ENCODE measurements at regions not wholly inside any gene's neighbourhood (a gene's known extent, or its start where the extent isn't known, plus 50 kb on each side); places are given as distances from the start of the nearest gene placed in this dataset.
A peak's percentile ranks its signal among the peaks of the same experiment; 100 is the strongest.

- Histone ChIP-seq H3K4me2 (ENCODE audit: extremely low read depth, insufficient read depth, low read length) (no peak overlapping the region), H3K9me3 (ENCODE audit: control insufficient read depth, insufficient read depth, low read depth, low read length) (no peaks in the 10 kb centered on the region), H3K36me3 (ENCODE audit: control insufficient read depth, insufficient read depth, low read length) (no peaks in the 10 kb centered on the region), H3K4me3 (replicated peaks in 1 of 4; ENCODE audit: control extremely low read depth in 1 of 4, insufficient read depth in 1 of 4, low read depth in 3 of 4, low read length in 4 of 4) (no peak overlapping the region), H3K9ac (ENCODE audit: insufficient read depth, low read length) (no peak overlapping the region), H4K20me1 (ENCODE audit: control insufficient read depth, extremely low read depth, insufficient read depth, low read length) (no peaks in the 10 kb centered on the region), H2AFZ (ENCODE audit: low read length) (no peak overlapping the region), H3K27me3 (ENCODE audit: control insufficient read depth, insufficient read depth, low read length) (peaks cover 2% of the 10 kb centered on the region), H3K27ac (ENCODE audit: insufficient read depth, low read length) (no peak overlapping the region), H3K4me1 (ENCODE audit: control insufficient read depth, extremely low read depth, insufficient read depth, low read length) (no peaks in the 10 kb centered on the region), H3K79me2 (ENCODE audit: control insufficient read depth, insufficient read depth, low read length) (no peaks in the 10 kb centered on the region)
- no peak for TF ChIP-seq EZH2 (IDR thresholded peaks at IDR 0.05; ENCODE audit: low read length, missing control alignments)
- no peak for TF ChIP-seq CTCF (conservative IDR thresholded peaks at IDR 0.05 in 1 of 2, IDR thresholded peaks at IDR 0.05 in 1 of 2; ENCODE audit: low read depth in 1 of 2, low read length in 2 of 2)
- DNase-seq (ENCODE audit: low read depth in 2 of 2) = peak in 1 of 2 donors; percentile 55
Measured at GRCh38 chr18:76546088-76546435, 51.0 kb upstream of the ZNF516 start.

GRCh38 chr18:76545433-76546087 lies 50.5 kb upstream of the ZNF516 start:
- H3K9ac ChIP-seq (ENCODE audit: insufficient read depth, low read length) = no peak overlapping the region
- H3K4me1 ChIP-seq (ENCODE audit: control insufficient read depth, extremely low read depth, insufficient read depth, low read length) = no peaks in the 10 kb centered on the region
- H3K79me2 ChIP-seq (ENCODE audit: control insufficient read depth, insufficient read depth, low read length) = no peaks in the 10 kb centered on the region
- no peaks in the 10 kb centered on the region for H3K9me3 ChIP-seq (ENCODE audit: control insufficient read depth, insufficient read depth, low read depth, low read length)
- no peak overlapping the region for H3K4me3 ChIP-seq (replicated peaks in 1 of 4; ENCODE audit: control extremely low read depth in 1 of 4, insufficient read depth in 1 of 4, low read depth in 3 of 4, low read length in 4 of 4)
- no peak for TF ChIP-seq EZH2 (IDR thresholded peaks at IDR 0.05; ENCODE audit: low read length, missing control alignments)
- no peak for TF ChIP-seq CTCF (conservative IDR thresholded peaks at IDR 0.05 in 1 of 2, IDR thresholded peaks at IDR 0.05 in 1 of 2; ENCODE audit: low read depth in 1 of 2, low read length in 2 of 2)
- no peaks in the 10 kb centered on the region for H3K36me3 ChIP-seq (ENCODE audit: control insufficient read depth, insufficient read depth, low read length)
- H3K4me2 ChIP-seq (ENCODE audit: extremely low read depth, insufficient read depth, low read length) = no peak overlapping the region
- H3K27ac ChIP-seq (ENCODE audit: insufficient read depth, low read length) = no peak overlapping the region
- H4K20me1 ChIP-seq (ENCODE audit: control insufficient read depth, extremely low read depth, insufficient read depth, low read length) = no peaks in the 10 kb centered on the region
- no peak for DNase-seq (ENCODE audit: low read depth in 2 of 2)
- peaks cover 2% of the 10 kb centered on the region for H3K27me3 ChIP-seq (ENCODE audit: control insufficient read depth, insufficient read depth, low read length)
- H2AFZ ChIP-seq (ENCODE audit: low read length) = no peak overlapping the region

- Histone ChIP-seq H3K9ac (ENCODE audit: insufficient read depth, low read length) (no peak overlapping the region), H3K4me2 (ENCODE audit: extremely low read depth, insufficient read depth, low read length) (no peak overlapping the region), H3K79me2 (ENCODE audit: control insufficient read depth, insufficient read depth, low read length) (no peaks in the 10 kb centered on the region), H2AFZ (ENCODE audit: low read length) (no peak overlapping the region), H3K27me3 (ENCODE audit: control insufficient read depth, insufficient read depth, low read length) (peaks cover 2% of the 10 kb centered on the region), H3K36me3 (ENCODE audit: control insufficient read depth, insufficient read depth, low read length) (no peaks in the 10 kb centered on the region), H3K9me3 (ENCODE audit: control insufficient read depth, insufficient read depth, low read depth, low read length) (no peaks in the 10 kb centered on the region), H3K4me1 (ENCODE audit: control insufficient read depth, extremely low read depth, insufficient read depth, low read length) (no peaks in the 10 kb centered on the region), H4K20me1 (ENCODE audit: control insufficient read depth, extremely low read depth, insufficient read depth, low read length) (no peaks in the 10 kb centered on the region), H3K4me3 (replicated peaks in 1 of 4; ENCODE audit: control extremely low read depth in 1 of 4, insufficient read depth in 1 of 4, low read depth in 3 of 4, low read length in 4 of 4) (no peak overlapping the region), H3K27ac (ENCODE audit: insufficient read depth, low read length) (no peak overlapping the region)
- DNase-seq (ENCODE audit: low read depth in 2 of 2) = no peak
- TF ChIP-seq EZH2 (IDR thresholded peaks at IDR 0.05; ENCODE audit: low read length, missing control alignments) (no peak), CTCF (conservative IDR thresholded peaks at IDR 0.05 in 1 of 2, IDR thresholded peaks at IDR 0.05 in 1 of 2; ENCODE audit: low read depth in 1 of 2, low read length in 2 of 2) (no peak)
Measured at GRCh38 chr18:76544511-76545345, 49.7 kb upstream of the ZNF516 start.

Data from fibroblast of lung (primary cell).